ENCODE measurements at regions not wholly inside any gene's neighbourhood (a gene's known extent, or its start where the extent isn't known, plus 50 kb on each side); places are given as distances from the start of the nearest gene placed in this dataset.

GRCh38 chr14:30496852-30497251, 62.1 kb upstream of the G2E3 start:
- Histone ChIP-seq H3K4me3 (no peak overlapping the region), H3K27ac (no peak overlapping the region), H3K36me3 (no peaks in the 10 kb centered on the region), H3K4me1 (ENCODE audit: insufficient read depth) (no peaks in the 10 kb centered on the region), H3K9me3 (no peaks in the 10 kb centered on the region), H3K27me3 (no peaks in the 10 kb centered on the region)
- 68 to 87% (median 77%) methylated on average over 1 of the region's 1 CpG for WGBS, 3 donors
- intact Hi-C loops (cut with DNase I) = no loop called here
- no peak for DNase-seq
- TF ChIP-seq EP300 (IDR thresholded peaks at IDR 0.05) = no peak
- TF ChIP-seq POLR2A (IDR thresholded peaks at IDR 0.05) = no peak
- TF ChIP-seq CTCF (IDR thresholded peaks at IDR 0.05) = no peak

- Histone ChIP-seq H3K4me3 (no peak overlapping the region), H3K36me3 (no peaks in the 10 kb centered on the region), H3K27ac (no peak overlapping the region), H3K4me1 (ENCODE audit: insufficient read depth) (no peaks in the 10 kb centered on the region), H3K9me3 (no peaks in the 10 kb centered on the region), H3K27me3 (no peaks in the 10 kb centered on the region)
- TF ChIP-seq EP300 (IDR thresholded peaks at IDR 0.05) = no peak
- TF ChIP-seq CTCF (IDR thresholded peaks at IDR 0.05) = no peak
- TF ChIP-seq POLR2A (IDR thresholded peaks at IDR 0.05) = no peak
- no peak for DNase-seq
- intact Hi-C loops (cut with DNase I) = no loop called here
Measured at GRCh38 chr14:30499358-30499757, 59.6 kb upstream of the G2E3 start.

GRCh38 chr14:30500222-30500621, 58.7 kb upstream of the G2E3 start:
- intact Hi-C loops (cut with DNase I) = no loop called here
- WGBS, 3 donors = 78 to 90% (median 80%) methylated on average over 2 of the region's 2 CpGs
- Histone ChIP-seq H3K4me1 (ENCODE audit: insufficient read depth) (no peaks in the 10 kb centered on the region), H3K4me3 (no peak overlapping the region), H3K27ac (no peak overlapping the region), H3K9me3 (no peaks in the 10 kb centered on the region), H3K36me3 (no peaks in the 10 kb centered on the region), H3K27me3 (no peaks in the 10 kb centered on the region)
- TF ChIP-seq CTCF (IDR thresholded peaks at IDR 0.05) = no peak
- TF ChIP-seq POLR2A (IDR thresholded peaks at IDR 0.05) = no peak
- no peak for TF ChIP-seq EP300 (IDR thresholded peaks at IDR 0.05)
- DNase-seq = no peak

GRCh38 chr14:30507209-30507608, 51.7 kb upstream of the G2E3 start:
- TF ChIP-seq CTCF (IDR thresholded peaks at IDR 0.05) (no peak), EP300 (IDR thresholded peaks at IDR 0.05) (no peak), POLR2A (IDR thresholded peaks at IDR 0.05) (no peak)
- H3K9me3 ChIP-seq = no peaks in the 10 kb centered on the region
- H3K27me3 ChIP-seq = no peaks in the 10 kb centered on the region
- H3K27ac ChIP-seq = no peak overlapping the region
- intact Hi-C loops (cut with DNase I) = no loop called here
- DNase-seq = no peak
- no peak overlapping the region for H3K4me3 ChIP-seq
- no peaks in the 10 kb centered on the region for H3K36me3 ChIP-seq
- H3K4me1 ChIP-seq (ENCODE audit: insufficient read depth) = no peaks in the 10 kb centered on the region
- WGBS, 3 donors = 82 to 89% (median 87%) methylated on average over 3 of the region's 3 CpGs

Data from ovary (tissue), 7 donors.